ENCODE measurements at regions not wholly inside any gene's neighbourhood (a gene's known extent, or its start where the extent isn't known, plus 50 kb on each side); places are given as distances from the start of the nearest gene placed in this dataset.

DNA sequence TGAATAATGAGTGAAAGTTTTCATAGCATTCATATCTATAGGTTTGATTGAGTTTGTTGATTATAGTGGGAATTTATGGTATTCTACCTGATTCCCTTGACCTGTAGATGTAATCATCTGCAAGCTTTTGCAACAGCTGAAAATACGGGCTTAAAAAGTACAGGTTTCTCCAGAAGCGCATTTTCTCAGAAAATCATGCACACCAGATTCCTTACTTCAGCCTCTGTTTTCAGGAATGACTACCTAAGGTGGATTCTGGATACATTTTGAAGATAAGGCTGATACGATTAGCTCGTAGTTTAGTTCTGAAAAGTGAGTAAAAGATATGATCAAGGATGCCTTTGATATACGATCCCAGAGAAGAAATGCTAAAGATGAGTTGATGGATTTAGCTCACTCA is 694.8 kb upstream of the CDH10 start:
- TF ChIP-seq, protein P1, sequence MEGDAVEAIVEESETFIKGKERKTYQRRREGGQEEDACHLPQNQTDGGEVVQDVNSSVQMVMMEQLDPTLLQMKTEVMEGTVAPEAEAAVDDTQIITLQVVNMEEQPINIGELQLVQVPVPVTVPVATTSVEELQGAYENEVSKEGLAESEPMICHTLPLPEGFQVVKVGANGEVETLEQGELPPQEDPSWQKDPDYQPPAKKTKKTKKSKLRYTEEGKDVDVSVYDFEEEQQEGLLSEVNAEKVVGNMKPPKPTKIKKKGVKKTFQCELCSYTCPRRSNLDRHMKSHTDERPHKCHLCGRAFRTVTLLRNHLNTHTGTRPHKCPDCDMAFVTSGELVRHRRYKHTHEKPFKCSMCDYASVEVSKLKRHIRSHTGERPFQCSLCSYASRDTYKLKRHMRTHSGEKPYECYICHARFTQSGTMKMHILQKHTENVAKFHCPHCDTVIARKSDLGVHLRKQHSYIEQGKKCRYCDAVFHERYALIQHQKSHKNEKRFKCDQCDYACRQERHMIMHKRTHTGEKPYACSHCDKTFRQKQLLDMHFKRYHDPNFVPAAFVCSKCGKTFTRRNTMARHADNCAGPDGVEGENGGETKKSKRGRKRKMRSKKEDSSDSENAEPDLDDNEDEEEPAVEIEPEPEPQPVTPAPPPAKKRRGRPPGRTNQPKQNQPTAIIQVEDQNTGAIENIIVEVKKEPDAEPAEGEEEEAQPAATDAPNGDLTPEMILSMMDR (IDR thresholded peaks at IDR 0.05; ENCODE audit: control extremely low read depth in 1 of 3, insufficient read depth in 1 of 3, low read depth in 1 of 3, low read length in 3 of 3) = no peak
- TF ChIP-seq POLR2A (IDR thresholded peaks at IDR 0.05; ENCODE audit: control extremely low read depth in 1 of 2, low read depth in 2 of 2, low read length in 2 of 2) = no peak
- TF ChIP-seq SUZ12 (IDR thresholded peaks at IDR 0.05; ENCODE audit: low read length) = no peak

All from H1 (cell line).